NCI-H748 (cell line): ENCODE measurements at regions not wholly inside any gene's neighbourhood (a gene's known extent, or its start where the extent isn't known, plus 50 kb on each side); places are given as distances from the start of the nearest gene placed in this dataset.

Source experiments
- DNase-seq: peaks from one replicate; lab custom pipeline; 2025; ENCODE audit not compliant: unreplicated experiment; lab: John Stamatoyannopoulos, UW

DNA sequence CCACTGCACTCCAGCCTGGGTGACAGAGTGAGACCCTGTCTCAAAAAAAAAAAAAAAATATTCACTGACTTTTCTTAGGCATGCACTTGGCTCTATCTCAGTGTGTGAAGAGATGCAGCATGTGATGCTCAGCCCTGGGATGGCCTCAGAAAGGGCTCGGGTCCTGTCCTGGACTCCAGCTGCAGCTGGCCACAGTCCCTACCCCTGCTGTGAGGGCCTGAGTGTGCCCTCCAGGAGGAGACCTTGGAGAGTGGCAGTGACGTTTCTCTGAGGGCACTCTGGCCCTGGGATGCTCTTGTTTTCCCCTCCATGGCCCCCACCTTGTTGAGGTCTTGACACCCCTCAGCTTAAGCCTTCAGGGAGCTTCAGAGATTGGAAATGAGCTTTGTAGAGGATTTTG, 81.9 kb upstream of the POU3F1 start:
- no peak for DNase-seq

DNA sequence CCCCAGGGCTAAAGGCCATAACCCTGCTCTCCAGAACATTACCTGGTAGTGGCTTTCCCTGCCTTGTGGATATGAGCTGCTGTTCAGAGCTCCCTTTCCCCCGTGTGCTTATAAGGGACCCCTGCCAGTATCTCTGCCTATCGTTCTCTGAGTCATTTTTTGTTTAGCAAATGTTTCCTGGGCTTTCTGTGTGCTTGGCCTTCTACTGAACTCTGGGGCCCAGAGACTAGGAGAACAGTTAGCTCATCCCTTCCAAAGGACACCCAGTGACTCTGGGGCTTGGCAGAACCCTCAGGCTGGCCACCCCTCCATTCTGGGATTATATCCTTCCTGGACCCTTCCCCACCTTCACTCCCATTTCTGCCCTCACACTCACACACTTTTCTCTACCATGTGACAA, 80.8 kb upstream of the POU3F1 start:
- no peak for DNase-seq

DNA sequence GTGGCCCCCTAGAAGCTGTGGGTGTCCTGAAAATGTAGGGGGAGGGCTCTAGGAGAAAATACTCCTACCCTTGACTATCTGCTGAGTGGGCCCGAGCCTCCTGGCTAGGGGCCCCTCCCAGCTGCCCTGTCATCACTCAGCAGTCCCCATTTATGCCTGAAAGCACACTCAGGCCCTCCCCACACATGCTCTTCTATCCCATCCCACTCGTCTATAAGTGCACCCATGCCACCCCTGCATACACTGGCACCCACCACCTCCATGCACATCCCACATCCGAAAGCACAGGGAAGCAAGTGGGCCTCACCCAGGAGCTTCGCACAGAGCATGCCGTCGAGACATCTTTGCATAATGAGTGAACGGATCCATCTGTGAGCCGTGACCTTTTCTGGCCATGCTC, 80.4 kb upstream of the POU3F1 start:
- no peak for DNase-seq

DNA sequence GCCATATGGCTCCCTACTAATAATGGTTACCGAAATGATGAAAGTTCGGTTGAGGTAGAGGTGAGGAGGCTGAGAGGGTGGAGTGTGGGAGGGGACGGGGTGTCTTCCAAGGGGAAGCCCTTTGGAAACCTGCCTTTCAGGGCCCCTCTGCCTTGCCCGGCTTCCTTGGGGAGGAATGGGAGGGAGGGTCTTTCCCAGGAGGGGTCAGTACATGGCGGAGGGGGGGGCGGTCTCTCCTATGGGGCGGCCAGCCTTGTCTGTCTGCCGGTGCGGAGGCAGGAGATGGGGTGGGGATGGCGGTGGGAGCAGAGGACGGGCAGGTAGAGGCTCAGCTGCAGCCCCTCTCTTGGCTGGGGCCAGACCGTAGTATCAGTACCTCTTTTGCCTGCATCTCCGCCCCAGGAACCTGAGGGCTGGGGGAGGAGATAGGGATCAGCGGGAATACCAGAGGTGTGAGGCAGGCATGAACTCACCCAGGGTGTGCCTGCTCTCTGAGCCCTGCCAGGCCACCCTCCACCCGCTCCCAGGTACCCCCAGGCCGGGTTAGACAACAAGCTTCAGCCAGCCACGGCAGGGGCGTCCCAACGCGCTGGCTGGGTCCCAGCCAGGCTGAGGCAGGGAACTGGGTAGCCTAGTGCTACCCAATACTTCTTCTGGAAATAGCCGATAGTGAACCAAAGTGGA, 79.4 kb upstream of the POU3F1 start:
- no peak for DNase-seq

DNA sequence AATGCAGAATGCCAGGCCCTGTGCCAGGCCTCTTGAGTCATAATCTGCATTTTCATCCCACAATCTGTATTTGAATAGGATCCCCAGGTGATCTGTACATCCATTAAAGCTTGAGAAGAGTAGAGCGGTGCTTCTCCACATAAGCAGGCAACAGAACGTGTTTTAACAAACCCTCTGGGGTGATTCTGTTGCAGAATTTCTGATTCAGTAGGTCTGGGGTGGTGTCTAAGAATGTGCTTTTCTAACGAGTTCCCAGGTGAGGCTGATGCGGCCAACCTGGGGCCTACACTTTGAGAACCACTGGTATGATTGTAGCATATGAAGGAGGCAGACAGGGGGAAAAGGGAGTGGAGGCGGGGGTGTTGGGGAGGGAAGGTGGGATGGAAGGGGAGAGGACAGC, 78.4 kb upstream of the POU3F1 start:
- no peak for DNase-seq

DNA sequence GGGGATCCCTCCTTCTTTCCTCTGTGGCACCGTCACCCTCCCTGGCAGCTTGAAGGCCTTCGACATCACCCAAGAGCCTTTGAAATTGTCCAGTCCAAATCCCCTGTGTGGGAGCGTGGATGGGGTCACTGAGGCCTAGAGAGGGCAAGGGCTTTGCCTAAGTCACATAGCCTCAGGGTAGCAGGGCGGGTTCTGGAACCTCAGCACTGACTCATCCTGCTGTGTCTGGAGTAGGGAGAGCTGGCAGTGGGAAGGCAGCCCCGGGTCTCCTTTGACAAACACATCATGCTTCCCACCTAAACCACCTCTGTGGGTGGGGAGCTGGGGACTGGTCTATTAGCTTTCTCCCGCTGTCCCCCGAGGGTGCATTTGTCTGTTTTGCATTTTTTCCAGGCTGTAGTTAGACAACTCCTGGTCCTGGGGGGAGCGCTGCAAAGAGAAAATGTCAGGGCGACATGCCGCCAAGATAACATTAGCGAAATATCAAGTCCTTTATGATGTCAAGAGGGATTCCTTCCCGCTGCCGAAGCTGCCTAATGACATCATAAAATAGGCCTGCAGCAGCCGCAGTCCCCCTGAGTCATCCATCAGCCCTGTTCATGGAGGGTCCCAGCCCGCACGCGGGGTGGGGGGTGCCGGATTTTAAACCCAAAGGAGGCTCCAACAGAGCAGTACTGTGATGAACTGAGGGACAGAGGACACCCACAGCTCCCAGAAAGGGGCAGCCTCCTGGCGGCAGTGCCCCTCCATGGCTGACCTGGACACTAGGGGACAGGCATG, 77.0 kb upstream of the POU3F1 start:
- no peak for DNase-seq

DNA sequence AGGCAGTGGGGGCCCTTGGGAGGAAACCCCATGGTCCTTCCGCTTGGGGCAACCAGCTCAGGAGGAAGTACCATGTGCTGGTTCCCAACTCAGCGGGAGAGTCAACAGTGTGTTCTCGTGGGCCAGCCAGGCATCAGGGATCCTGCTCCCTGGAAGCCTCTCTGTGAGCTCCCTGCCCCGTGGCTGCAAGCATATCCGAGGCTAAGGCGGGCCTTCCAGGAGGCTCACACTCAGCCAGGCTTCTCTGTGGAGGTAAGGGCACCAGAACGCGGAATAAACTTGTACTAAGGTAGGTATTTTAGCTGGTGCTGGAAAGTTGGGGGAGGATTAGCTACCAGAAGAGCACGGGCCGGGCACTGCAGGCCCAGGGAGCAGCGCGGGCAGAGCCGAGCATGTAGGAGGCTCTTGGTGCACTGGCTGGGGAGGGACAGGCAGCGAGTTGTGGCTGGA, 74.7 kb upstream of the POU3F1 start:
- no peak for DNase-seq

DNA sequence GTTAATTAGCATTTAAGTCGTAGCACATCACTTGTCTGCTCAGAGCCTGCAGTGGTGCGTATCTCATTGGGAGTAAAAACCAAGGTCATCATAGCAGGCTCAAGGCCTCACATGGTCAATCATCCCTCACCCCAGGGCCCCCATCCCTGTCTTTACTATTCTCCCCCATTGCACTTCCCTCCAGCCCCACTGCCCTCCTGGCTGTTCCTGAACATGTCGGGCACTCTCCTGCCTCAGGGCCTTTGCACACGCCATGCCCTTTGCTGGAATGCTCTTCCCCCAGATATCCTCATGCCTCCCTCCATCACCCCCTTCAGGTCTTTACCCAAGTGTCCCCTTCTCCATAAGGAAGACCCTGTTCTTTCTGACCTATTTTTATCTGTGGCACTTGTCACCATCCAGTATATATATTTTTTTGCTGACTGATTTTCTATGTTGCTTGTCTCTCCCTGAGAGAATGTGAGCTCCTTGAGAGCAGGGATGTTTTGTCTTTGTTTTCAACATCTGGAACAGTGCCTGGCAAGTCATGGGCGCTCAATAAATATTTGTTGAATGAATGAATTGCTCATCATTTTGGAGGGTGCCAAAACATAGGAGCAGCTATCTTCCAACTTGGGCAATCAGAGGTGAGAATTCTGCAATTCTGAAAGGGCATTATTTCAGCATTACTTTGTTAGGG, 74.1 kb upstream of the POU3F1 start:
- no peak for DNase-seq

DNA sequence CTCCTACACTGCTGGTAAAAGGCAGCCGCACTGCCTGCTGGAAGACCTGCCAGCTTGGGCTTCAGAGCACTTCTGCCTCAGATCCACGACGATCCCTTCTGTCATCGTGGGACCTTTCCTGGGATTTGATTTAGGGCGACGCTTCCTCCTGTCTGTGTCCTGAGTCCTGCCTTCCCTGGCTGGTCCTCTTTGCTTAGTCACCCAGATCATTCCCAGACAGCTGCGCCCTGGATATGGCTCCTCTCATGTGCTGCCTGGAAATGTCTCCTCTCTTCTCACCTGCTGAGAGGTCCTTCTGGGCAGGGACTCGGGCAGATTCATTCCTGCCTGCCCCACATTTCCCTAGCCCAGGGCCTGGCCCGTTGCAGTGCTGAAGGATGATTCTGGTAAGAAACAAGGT, 72.4 kb upstream of the POU3F1 start:
- no peak for DNase-seq

DNA sequence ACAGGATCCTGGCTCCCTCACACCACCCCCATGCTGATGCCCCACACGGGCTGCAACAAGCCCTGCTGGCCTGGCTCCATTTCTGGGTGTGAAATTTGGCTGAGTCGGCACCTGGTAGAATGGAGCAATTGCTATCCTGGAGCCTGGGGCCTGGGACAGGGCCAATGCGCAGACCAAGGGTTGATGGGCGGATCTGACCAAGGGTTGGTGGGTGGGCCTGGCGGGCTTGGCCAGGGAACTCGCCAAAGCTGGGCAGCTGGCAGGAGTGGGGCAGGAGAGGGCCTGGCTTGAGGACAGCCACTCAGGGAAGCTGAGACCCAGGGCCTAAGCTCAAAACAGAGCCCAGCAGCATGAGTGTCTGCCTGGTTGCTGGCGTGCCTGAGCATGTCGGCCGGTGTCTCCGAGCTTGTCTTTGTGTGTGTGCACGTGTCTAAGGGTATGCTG, 70.9 kb upstream of the POU3F1 start:
- DNase-seq, result no peak

DNA sequence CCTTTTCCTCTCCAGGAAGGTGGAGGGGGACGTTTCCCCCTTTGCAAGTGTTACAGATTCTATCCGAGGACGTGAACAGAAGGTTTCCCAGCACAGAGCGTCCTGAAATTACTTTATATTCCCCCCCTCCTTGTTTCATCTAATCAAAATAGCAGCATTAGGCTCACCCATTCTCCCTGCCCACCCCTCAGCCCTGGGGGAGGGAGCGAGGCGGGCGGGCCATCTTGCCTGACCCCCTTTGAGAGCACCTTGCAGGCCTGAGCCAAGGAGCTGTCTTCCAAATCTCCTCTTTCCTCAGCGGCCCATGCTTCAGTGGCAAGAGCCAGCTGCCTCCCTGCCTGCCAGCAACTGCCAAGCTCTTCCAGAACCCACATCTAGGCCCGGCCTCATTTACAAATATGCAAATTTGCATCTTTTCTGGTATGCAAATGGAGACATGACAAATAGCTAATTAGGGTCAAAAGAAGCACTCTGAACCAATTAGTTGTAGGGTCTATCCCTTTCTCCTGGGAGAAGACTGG, 69.1 kb upstream of the POU3F1 start:
- DNase-seq, result no peak

DNA sequence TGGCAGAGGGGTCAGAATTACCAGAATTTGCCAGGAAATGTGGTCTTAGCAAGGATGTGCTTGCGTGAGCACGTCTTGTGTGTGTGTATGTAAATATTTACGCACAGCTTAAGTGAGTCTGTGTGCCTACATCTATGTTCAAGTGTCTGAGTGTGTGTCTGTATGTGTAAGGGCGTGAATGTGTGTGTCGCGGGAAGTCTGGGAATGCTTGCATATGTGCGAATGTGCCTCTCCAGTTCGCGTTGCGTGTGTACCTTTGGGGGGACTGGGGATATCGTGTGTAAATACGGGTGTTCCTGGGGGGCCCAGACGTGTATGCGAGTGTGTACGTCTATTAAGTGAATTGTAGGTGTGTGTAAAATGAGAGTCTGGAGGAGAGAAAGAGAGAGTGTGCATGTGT, 68.6 kb upstream of the POU3F1 start:
- DNase-seq, result no peak

DNA sequence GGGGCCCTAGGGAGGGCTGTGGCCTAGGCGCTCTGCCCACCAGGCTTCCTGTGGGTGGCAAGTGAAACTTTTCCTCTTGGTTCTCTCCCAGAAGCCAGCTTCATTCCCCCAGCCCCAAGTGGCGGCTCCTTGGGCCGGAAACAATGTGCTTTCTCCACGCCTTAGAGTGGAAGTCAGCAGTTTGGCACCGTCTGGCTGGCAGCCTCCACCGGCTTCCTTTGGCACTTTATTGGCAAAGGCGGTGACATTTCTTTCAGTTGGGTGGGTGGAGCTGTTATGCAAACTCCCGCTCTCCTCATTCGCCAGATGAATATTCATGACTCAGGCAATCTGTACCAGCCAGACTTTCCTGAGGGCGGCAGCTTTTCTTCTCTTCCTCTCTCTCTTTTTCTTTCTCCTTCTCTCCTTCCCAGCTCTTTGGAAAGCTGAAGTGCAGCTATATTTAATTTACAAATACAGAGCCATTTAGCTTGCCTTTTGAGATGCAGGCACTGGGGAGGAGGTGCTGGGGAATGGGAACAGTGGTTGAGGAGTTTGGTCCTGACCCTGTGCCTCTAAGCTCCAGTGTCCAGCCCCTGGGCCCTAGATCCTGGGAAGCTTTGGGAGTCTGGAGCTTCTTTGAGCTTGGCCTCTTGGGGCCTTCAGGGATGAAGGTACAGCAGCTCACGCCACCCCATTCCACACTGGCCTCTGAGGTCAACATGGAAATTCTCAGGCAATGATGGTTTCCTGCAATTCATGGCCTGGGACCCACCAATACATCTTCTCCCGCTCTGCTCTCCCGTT, 67.8 kb upstream of the POU3F1 start:
- no peak for DNase-seq

DNA sequence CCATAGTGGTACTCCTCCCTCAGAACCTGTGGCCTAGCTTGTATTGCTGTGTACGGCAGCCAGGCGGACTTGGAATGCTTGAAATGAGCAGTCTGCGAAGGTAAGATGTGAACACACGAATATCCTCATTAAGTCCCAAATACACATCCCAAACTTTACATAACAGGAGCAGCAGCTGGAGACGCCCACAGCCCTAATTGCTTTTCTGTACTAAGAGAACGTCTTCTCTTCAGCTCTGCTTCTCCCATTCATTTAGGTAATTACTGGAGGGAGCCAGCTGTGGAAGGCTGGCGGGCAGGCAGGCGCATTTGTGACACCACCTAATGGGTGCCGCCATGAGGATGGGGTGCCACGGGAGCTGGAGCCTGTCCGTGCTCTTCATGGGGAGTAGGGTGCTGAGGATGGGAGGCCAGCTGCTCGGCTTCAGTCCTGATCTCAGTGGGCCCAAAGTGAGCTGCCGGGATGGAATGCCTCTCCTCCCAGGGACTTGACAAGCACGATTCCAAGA, 66.6 kb upstream of the POU3F1 start:
- no peak for DNase-seq

DNA sequence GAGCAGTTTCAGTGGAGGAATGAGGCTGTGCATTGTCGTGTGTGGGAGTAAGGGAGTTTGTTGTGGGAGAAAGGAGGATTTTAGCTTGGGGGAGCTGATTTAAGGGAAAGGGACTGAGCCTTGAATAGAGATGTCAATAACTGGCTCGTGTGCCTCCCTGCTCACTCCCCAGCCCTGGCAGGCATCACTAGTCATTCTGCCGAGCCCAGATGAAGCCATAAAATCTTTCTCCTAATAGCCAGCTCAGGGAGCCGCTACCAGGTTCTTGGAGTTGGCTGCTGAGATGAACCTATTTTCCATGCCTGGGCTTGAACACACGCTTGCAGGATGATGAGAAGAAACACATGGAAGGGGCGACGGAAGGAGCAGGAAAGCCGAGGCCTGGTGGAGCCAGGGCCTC, 65.0 kb upstream of the POU3F1 start:
- no peak for DNase-seq

DNA sequence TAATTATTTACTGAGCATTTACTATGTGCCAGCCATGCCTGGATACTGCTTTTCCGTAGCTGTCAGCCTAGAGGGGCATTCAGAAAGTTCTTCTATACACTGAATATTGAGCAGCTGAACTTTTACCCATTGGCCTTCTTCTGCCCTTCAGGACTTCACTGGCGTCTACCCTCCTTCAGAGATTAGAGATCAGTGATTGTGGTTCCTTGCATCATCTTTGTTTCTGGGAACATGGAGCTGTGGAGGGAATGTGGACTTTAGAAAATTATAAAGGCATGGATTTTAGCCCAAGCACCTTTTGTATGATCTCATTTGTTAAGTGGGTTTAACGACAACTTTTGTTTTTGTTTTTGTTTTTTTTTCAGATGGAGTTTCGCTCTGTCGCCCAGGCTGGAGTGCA, 58.7 kb upstream of the POU3F1 start:
- no peak for DNase-seq

DNA sequence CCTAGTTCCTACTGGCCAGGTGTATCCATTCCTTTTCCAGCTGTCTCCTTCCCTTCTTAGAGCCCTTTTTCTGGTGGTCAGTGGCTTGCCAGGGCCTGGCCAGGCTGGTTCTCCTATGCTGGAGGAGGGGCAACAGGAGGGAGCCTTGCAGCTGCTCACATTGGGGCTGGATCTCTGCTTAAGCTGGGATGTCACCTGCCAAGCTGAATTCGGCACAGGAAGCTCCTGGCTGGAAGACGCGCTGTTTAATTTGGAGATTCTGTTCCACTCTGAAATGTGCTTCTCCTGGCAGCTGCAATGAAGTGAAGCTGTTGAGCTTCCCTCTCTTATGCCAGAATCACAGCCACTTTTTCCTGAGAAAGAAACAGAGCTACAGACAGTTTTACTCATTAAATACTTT, 56.0 kb upstream of the POU3F1 start:
- no peak for DNase-seq

DNA sequence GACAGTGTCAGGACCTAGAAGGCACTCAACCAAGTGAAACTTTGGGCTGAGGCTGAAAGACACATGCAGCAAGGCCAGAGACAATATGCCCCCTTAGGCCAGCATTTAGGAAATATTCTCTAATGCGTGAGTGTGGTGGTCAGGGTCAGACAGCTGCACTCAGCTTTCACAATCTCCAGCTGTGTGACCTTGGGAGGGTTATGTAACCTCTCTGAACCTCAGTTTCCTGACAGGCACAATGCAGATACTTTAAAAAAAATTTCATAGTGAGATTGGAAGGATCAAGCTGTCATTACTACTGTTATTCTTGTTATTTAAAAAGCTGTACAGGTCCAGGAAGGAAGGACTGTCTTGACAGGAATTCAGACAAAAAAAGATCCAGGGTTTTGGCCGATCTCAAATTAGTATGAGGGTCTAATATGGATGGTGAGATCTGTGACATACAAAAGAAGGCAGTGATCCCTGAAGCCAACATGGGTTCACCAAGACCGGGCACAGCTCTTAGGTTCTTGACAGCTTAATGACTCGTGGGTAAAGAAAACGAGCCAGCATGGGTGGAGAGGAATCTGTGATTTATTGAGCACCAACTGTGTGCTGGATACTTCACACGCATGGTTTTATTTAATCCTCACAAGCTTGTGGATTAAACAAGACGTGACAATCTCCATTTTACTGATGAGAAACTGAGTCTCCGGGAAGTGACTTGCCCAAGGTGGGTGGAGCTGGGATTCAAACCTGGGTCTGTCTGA, 54.6 kb upstream of the POU3F1 start:
- no peak for DNase-seq

DNA sequence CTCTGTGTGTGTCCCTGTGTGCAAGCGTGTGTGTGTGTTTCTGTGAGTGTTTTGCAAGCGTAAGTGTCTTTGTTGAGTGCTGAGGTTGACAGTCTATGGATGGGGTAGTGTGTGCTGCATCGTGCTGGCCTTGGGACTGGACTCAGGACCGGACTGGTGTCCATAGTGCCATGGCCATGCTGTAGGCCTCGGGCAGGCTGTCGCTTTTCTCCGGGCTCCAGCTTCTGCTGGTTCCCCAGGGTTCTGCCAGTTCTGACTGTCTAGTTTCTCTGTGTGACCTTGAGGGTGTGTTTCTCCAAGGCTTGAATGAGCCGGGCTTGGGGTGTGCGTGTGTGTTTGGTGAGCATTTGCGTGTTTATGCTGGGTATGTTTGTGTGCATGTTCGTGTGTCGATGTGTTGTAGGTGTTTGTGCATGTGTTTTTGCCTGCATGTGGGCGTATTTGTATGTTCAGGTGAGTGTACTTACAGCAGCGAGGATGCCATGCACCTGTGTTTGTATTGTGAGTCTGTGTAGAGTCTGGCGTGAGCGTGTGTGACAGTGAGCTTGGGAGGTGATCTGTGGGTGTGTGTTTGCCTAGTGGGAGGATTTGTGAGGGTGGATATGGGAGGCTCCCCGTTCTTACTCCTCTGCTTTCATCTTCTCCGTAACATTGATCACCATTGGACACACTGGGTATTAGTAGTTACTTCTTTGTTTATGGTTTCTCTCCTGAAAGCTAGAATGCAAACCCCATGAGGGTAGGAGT, 51.7 kb upstream of the POU3F1 start:
- peak; percentile 16 for DNase-seq
